GM19438 (cell line): ENCODE measurements at regions not wholly inside any gene's neighbourhood (a gene's known extent, or its start where the extent isn't known, plus 50 kb on each side); places are given as distances from the start of the nearest gene placed in this dataset.

Experiments
- ATAC-seq: cut with Tn5 transposase; IDR thresholded peaks from one replicate; pipeline ENCODE4 v1.9.1; 2021; ENCODE audit warnings: low read depth; ENCODE audit not compliant: unreplicated experiment

DNA sequence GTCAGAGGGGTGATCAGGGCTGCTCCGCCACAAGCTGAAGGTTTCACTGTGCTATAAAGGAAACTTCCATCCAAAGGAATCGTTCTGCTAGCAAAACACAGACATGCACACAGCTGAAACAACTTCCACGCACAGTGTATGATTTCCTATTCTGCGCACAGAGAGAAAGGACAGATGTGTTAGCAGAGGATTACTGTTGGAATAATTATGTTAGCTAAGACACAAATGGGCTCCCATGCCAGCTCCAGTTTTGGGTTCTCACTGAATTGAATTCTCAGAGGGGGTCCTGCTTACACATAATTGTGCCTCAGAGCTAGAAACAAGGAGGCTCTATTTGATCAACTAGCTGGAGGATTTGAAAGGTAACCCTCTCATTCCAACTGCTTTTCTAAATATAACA, 352.4 kb downstream of the IRX2 start:
- no peak for ATAC-seq

- no peak for ATAC-seq
Observed at GRCh38 chr5:2393556-2393955, 357.9 kb downstream of the IRX2 start.

DNA sequence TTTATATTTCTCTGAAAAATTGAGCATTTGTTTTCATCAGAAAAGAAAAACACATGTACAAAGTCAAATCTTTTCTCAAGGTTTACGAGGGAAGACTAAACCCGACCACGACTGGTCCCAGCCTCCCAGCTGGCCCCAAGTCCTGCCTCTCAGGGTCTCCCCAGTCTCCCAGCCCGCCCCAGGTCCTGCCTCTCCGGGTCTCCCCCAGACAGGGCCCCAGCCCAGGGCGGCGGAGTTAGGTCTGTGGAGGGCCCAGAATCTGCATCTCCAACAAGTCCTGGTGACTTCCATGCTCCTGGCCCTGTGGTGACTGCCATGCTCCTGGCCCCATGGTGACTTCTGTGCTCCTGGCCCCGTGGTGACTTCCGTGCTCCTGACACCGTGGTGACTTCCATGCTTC, 359.9 kb downstream of the IRX2 start:
- no peak for ATAC-seq

GRCh38 chr5:2391021-2391420, 360.5 kb downstream of the IRX2 start:
- no peak for ATAC-seq

- ATAC-seq: no peak
Observed at GRCh38 chr5:2388571-2388970, 362.9 kb downstream of the IRX2 start.

DNA sequence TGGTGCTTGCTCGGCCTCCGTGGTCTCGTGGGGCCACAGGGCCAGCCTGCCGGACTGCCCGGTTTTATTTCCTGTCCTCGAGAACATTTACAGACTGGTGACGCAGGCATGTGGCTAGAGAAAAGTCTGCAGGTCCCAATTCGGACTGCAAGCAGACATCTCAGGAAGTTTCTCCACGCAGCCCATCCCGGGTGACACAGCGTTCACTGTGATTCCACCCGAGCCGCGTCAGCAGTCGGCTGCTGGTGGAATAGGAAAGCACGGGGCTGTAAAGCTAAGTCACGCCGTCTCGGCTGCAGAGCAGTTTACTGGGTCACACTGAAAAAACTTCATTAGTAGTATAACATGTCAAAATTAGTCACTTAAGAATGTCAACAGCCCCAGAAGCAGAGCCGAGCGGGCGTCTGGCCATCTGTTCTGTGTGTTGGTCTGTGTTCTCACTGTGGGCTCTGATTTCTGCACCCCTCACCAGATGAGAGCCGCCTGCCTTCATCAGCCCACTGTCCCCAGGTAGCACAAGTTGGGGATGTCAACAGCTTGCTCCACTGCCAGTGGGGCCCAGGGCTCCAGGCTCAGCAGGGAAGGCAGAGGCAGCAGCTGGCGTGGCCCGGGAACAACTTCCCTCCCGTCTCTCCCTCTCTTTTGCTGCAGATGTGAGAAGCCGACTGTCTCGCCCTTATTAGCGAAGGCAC, 363.7 kb downstream of the IRX2 start:
- ATAC-seq: no peak

- ATAC-seq: no peak
Observed at GRCh38 chr5:2387250-2387633, 364.2 kb downstream of the IRX2 start.

DNA sequence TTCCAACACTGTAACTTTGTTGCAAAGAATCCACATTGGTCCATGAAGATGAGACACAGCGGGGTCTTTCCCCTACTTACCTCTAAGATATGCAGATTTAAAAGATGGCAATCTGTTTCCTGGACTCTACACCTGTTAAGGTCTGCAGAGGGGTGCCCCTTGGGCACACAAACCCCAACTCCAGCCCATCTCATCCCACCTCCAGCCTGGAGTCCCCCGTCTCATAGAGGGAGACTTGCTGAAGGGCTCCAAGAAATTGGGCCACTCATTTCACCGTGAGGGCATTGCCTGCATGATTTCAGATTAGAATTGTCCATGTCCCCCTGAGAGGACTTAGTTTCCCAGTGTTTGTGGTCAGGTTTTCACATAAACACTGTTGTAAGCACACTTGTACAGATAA, 365.7 kb downstream of the IRX2 start:
- no peak for ATAC-seq

- no peak for ATAC-seq
Observed at GRCh38 chr5:2383698-2384065, 367.8 kb downstream of the IRX2 start.

DNA sequence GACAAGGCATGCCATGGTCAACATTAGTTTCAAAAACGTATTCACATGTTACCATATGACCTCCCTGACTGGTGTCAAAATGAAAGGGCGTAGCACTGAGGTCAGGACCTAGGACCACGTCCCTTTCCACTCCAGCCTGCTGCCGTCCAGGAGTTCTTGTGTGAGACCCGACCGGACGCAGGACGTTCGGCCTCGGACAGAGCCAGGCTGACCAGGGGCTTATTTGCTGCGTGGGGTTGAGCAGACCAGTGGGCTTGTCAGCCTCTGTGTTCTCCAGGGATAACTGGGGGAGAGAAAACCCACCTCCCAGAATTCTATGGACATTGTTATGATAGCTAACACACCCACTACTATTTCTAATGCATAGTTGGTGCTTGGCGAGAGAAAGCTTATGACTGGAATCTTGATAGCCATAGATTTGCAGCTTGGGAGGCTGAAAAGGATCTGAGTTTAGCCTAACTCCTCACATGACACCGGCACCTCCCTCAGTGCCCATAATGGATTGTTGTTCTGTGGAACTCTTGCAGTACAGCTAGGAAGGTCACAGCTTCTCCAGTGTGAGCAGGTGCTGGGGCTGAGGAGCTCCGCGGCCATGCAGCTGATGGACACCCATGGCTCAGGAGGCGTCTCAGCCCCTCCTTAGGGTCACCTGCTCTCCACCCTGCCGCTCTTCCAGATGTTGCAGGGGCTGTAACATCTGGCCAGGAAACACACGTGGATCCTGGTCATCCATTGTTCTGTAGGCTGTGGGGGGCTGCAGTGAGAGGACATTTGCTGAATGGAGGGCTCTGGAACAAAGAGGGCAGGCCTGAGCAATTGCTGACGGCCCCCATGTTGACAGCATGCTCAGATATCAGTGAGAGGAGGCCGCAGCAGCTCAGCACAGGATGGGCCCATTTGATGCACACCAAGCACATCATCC, 368.4 kb downstream of the IRX2 start:
- ATAC-seq: no peak

- no peak for ATAC-seq
Observed at GRCh38 chr5:2381861-2382260, 369.6 kb downstream of the IRX2 start.

GRCh38 chr5:2381070-2381469, 370.4 kb downstream of the IRX2 start:
- ATAC-seq: no peak

- no peak for ATAC-seq
Observed at GRCh38 chr5:2378976-2379375, 372.5 kb downstream of the IRX2 start.

DNA sequence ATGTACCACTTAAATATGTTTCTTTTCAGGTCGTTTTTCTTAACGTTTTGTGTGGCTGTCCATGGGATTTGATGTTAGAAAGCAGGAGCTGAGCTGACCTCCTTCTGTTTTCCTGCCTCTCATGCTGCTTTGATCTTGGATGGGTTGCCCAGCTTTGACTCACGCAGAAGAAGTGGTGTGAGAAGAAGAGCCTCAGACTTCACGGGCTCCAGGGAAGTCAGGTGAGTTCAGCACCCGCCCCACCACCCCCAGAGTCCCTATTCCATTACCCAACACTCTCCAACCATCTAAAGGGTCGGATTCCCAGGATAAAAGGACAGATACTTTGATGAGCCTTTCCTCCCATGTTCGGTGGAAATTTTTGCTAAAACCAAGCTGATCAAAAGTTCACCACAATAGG, 373.4 kb downstream of the IRX2 start:
- no peak for ATAC-seq

GRCh38 chr5:2376486-2376885, 375.0 kb downstream of the IRX2 start:
- ATAC-seq: no peak

GRCh38 chr5:2375757-2376250, 375.7 kb downstream of the IRX2 start:
- no peak for ATAC-seq

- ATAC-seq: no peak
Observed at GRCh38 chr5:2375291-2375690, 376.2 kb downstream of the IRX2 start.

GRCh38 chr5:2374703-2375102, 376.8 kb downstream of the IRX2 start:
- ATAC-seq: no peak

GRCh38 chr5:2373631-2374030, 377.8 kb downstream of the IRX2 start:
- no peak for ATAC-seq

- no peak for ATAC-seq
Observed at GRCh38 chr5:2371419-2371710, 380.1 kb downstream of the IRX2 start.

DNA sequence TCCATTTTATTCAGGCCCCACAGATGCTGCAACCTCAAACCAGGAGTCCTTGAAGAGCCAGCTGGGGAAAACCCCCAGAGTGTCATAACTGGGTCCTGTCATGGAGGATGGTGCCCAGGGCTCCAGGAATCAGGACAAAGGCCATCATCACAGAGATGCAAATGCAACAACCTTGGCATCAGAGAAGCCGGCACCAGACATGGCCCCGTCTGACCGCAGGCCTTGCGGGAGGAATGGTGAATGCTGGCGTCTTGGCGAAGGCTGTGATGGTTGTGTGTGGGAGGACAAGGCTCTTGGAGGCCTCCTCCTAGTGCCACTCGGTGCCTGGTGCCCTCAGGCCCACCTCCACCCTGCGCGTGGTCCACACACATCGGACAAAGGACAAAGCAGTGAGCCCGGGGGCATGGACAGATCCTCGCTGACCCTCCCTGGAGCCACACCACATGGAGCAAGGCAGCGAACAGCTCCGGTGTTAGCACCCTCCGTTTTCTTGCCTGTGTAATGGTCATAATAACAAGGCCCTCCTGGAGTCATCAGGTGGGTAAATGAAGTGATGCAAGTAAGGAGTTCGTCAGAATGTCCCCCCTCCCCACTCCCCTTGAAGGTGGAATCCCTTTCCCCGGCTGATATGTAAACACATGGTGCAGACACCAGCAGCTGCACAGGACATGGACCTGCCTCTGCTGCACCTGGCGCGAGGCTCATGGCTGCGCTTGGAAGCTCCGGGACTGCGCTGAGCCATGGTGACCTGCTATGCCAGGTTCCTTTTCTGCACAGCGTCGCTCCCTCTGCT, 380.7 kb downstream of the IRX2 start:
- no peak for ATAC-seq
